ENCODE measurements at regions not wholly inside any gene's neighbourhood (a gene's known extent, or its start where the extent isn't known, plus 50 kb on each side); places are given as distances from the start of the nearest gene placed in this dataset.

GRCh38 chrX:13175056-13175455 is 130.6 kb upstream of the FAM9C start:
- Histone ChIP-seq H3K4me1 (ENCODE audit: control insufficient read depth in 2 of 2, insufficient read depth in 2 of 2, low read length in 2 of 2) (no peaks in the 10 kb centered on the region), H3K27ac (ENCODE audit: low read length in 2 of 2) (no peak overlapping the region), H3K9ac (ENCODE audit: low read length) (no peak overlapping the region), H3K4me2 (replicated peaks; ENCODE audit: low read depth, low read length, poor library complexity, severe bottlenecking) (no peak overlapping the region), H3K9me3 (ENCODE audit: control extremely low read depth in 1 of 3, control insufficient read depth in 2 of 3, insufficient read depth in 1 of 3, low read length in 2 of 3) (no peaks in the 10 kb centered on the region), H3K79me2 (ENCODE audit: control insufficient read depth, insufficient read depth, low read length) (no peaks in the 10 kb centered on the region), H3K4me3 (ENCODE audit: control extremely low read depth in 1 of 5, extremely low read depth in 1 of 5, insufficient read depth in 1 of 5, low read depth in 2 of 5, low read length in 4 of 5) (no peak overlapping the region), H3K36me3 (replicated peaks in 1 of 2; ENCODE audit: control extremely low read depth in 1 of 2, control insufficient read depth in 1 of 2, extremely low read depth in 1 of 2, insufficient read depth in 2 of 2, low read length in 1 of 2) (no peaks in the 10 kb centered on the region), H3K27me3 (replicated peaks in 1 of 4; ENCODE audit: control extremely low read depth in 1 of 4, control insufficient read depth in 3 of 4, insufficient read depth in 4 of 4, low read length in 3 of 4) (peaks cover 0 to 6% (median 0%) of the 10 kb centered on the region in 4 experiments), H4K20me1 (ENCODE audit: control insufficient read depth, insufficient read depth, low read length, poor library complexity, severe bottlenecking) (no peaks in the 10 kb centered on the region), H2AFZ (ENCODE audit: insufficient read depth, low read depth, low read length, poor library complexity, severe bottlenecking) (no peak overlapping the region)
- no peak overlapping the region for H3K4me3 Mint-ChIP-seq
- ChIA-PET POLR2A (no interaction called here), CTCF (interaction anchor here (1.0 kb wide), 1 partner anchor 8 kb away, joined by 3 read pairs; no protein-coding TSS in a partner anchor)
- H3K9me3 Mint-ChIP-seq (ENCODE audit: insufficient read depth) = no peaks in the 10 kb centered on the region
- no peak for DNase-seq
- WGBS (ENCODE audit: insufficient coverage) = no CpG with 5 or more reads among the region's 2 CpGs
- intact Hi-C loops (cut with micrococcal nuclease) = no loop called here
- TF ChIP-seq CTCF (IDR thresholded peaks at IDR 0.05) (no peak), EZH2 (IDR thresholded peaks at IDR 0.05; ENCODE audit: borderline replicate concordance, insufficient read depth, low read depth, low read length, poor library complexity, severe bottlenecking) (no peak)
- H3K27ac Mint-ChIP-seq = no peak overlapping the region
- no peaks in the 10 kb centered on the region for H3K27me3 Mint-ChIP-seq
- ATAC-seq (ENCODE audit: low read depth) = no peak
- H3K4me1 Mint-ChIP-seq = no peaks in the 10 kb centered on the region

GRCh38 chrX:13170966-13171558 is 126.6 kb upstream of the FAM9C start:
- no CpG with 5 or more reads among the region's 2 CpGs for WGBS (ENCODE audit: insufficient coverage)
- Histone ChIP-seq H3K27ac (ENCODE audit: low read length in 2 of 2) (no peak overlapping the region), H3K9ac (ENCODE audit: low read length) (no peak overlapping the region), H3K36me3 (replicated peaks in 1 of 2; ENCODE audit: control extremely low read depth in 1 of 2, control insufficient read depth in 1 of 2, extremely low read depth in 1 of 2, insufficient read depth in 2 of 2, low read length in 1 of 2) (no peaks in the 10 kb centered on the region), H3K79me2 (ENCODE audit: control insufficient read depth, insufficient read depth, low read length) (no peaks in the 10 kb centered on the region), H3K4me2 (replicated peaks; ENCODE audit: low read depth, low read length, poor library complexity, severe bottlenecking) (no peak overlapping the region), H3K4me1 (ENCODE audit: control insufficient read depth in 2 of 2, insufficient read depth in 2 of 2, low read length in 2 of 2) (peaks cover 8 to 16% of the 10 kb centered on the region in 2 donors), H3K4me3 (ENCODE audit: control extremely low read depth in 1 of 5, extremely low read depth in 1 of 5, insufficient read depth in 1 of 5, low read depth in 2 of 5, low read length in 4 of 5) (no peak overlapping the region), H3K27me3 (replicated peaks in 1 of 4; ENCODE audit: control extremely low read depth in 1 of 4, control insufficient read depth in 3 of 4, insufficient read depth in 4 of 4, low read length in 3 of 4) (no peaks in the 10 kb centered on the region), H4K20me1 (ENCODE audit: control insufficient read depth, insufficient read depth, low read length, poor library complexity, severe bottlenecking) (no peaks in the 10 kb centered on the region), H3K9me3 (ENCODE audit: control extremely low read depth in 1 of 3, control insufficient read depth in 2 of 3, insufficient read depth in 1 of 3, low read length in 2 of 3) (no peaks in the 10 kb centered on the region), H2AFZ (ENCODE audit: insufficient read depth, low read depth, low read length, poor library complexity, severe bottlenecking) (no peak overlapping the region)
- no peak for DNase-seq
- TF ChIP-seq EZH2 (IDR thresholded peaks at IDR 0.05; ENCODE audit: borderline replicate concordance, insufficient read depth, low read depth, low read length, poor library complexity, severe bottlenecking) (no peak), CTCF (IDR thresholded peaks at IDR 0.05) (no peak)
- intact Hi-C loops (cut with micrococcal nuclease) = no loop called here
- Mint-ChIP-seq H3K4me1 (peaks cover 17% of the 10 kb centered on the region), H3K27ac (no peak overlapping the region), H3K27me3 (no peaks in the 10 kb centered on the region), H3K9me3 (ENCODE audit: insufficient read depth) (peaks cover 2% of the 10 kb centered on the region), H3K4me3 (no peak overlapping the region)
- no peak for ATAC-seq (ENCODE audit: low read depth)
- CTCF ChIA-PET = no interaction called here
- POLR2A ChIA-PET = no interaction called here

All from B cell (primary cell).